MCF 10A (cell line): ENCODE measurements at regions not wholly inside any gene's neighbourhood (a gene's known extent, or its start where the extent isn't known, plus 50 kb on each side); places are given as distances from the start of the nearest gene placed in this dataset.

Source experiments
- BruUV-seq: library from RNA; stranded (reverse); fragments of 400-500 nt; replicated peaks from 2 replicates; lab custom pipeline; 2021; lab: Mats Ljungman, UMichigan
- CTCF ChIA-PET: fragments of 300-600 bp; sonication (Branson Sonifier 250); formaldehyde crosslinking; extraction: SDS; loops from one replicate; lab custom pipeline; 2021; ENCODE audit warnings: antibody characterized with exemption, inconsistent platforms; lab: Yijun Ruan, JAX
- POLR2A ChIA-PET: fragments of 300-600, 350-650 bp; sonication (Branson Sonifier 250); formaldehyde crosslinking; extraction: SDS; loops from one replicate; lab custom pipeline; 2020; ENCODE audit warnings: antibody characterized with exemption, inconsistent platforms; lab: Yijun Ruan, JAX
- DNase-seq: peaks from one replicate; pipeline ENCODE4 v3.0.0-alpha.2; 2018; ENCODE audit not compliant: unreplicated experiment
- H3K27ac Mint-ChIP-seq: one replicate; pipeline ENCODE4 v1.8.0; 2022; ENCODE audit warnings: mild to moderate bottlenecking, low read depth, mixed read lengths; ENCODE audit not compliant: unreplicated experiment
- H3K27me3 Mint-ChIP-seq: one replicate; pipeline ENCODE4 v1.8.0; 2022; ENCODE audit warnings: mixed read lengths; ENCODE audit not compliant: insufficient read depth, unreplicated experiment
- H3K36me3 Mint-ChIP-seq: one replicate; pipeline ENCODE4 v1.8.0; 2022; ENCODE audit warnings: mild to moderate bottlenecking, moderate library complexity, mixed read lengths; ENCODE audit not compliant: insufficient read depth, unreplicated experiment
- H3K4me1 Mint-ChIP-seq: one replicate; pipeline ENCODE4 v1.8.0; 2022; ENCODE audit warnings: mixed read lengths; ENCODE audit not compliant: insufficient read depth, unreplicated experiment
- H3K4me3 Mint-ChIP-seq: one replicate; pipeline ENCODE4 v1.8.0; 2022; ENCODE audit warnings: mild to moderate bottlenecking, moderate library complexity, mixed read lengths; ENCODE audit not compliant: unreplicated experiment
- H3K9me3 Mint-ChIP-seq: one replicate; pipeline ENCODE4 v1.8.0; 2022; ENCODE audit warnings: mixed read lengths; ENCODE audit not compliant: unreplicated experiment
- CTCF ChIP-seq: fragments of 200-600 bp; IDR thresholded peaks from one replicate; pipeline ENCODE4 v1.8.0; 2022; ENCODE audit warnings: antibody characterized with exemption, mild to moderate bottlenecking; ENCODE audit not compliant: unreplicated experiment
- intact Hi-C: fragments of 100-400 bp; cut with micrococcal nuclease; formaldehyde crosslinking; loops from 2 replicates; pipeline ENCODE4 v1.14.1; 2022

DNA sequence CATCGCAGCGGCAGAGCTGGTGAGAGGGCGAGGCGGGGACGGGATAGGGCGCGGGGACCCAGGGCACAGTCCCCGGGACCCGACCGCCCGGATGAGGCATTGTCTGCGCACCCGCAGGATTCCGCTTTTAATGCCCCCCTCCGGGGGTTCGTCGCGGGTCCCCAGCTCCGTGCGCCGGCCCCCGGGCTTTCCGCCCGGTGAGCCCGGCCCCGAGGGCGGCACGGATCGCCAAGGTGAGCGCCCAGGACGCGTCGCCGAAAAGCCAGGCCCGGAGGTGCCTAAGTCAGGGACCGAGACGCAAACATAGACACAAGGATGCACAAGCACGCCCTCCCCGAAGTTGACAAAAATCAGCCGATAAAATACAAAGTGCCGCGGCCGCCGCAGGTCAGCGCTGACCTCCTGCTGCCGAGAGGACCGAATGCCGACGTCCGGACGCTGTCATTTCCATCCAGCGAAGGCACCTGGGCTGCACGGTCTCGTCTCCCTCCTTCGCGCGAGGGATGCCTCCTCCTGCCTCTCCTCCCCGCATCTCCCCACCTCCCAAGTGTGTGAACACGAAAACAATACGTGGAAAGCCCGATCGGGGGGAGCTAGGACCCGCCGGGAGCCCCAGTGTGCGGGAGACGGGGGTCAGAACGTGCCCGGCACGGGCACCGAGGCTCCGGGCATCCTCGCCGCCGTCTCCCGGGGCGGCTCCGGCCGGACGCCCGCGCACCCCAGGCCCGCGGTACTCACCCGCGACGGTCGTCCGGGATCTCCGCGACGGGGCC lies 101.1 kb upstream of the SOD1 start:
- POLR2A ChIA-PET: interaction anchor here (0.6 to 1.4 kb wide), 10 partner anchors 11 to 386 kb away, joined by 3 to 4 read pairs (median 3); partner anchors contain the start of gene TIAM1
- no peaks in the 10 kb centered on the region for H3K36me3 Mint-ChIP-seq
- peak overlapping the region; percentile 78 for H3K4me3 Mint-ChIP-seq
- H3K27ac Mint-ChIP-seq: no peak overlapping the region
- no peaks in the 10 kb centered on the region for H3K27me3 Mint-ChIP-seq
- CTCF ChIA-PET: interaction anchor here (0.6 to 3.0 kb wide), 13 partner anchors 10 to 967 kb away, joined by 3 to 17 read pairs (median 3); no protein-coding TSS in a partner anchor
- intact Hi-C loops: loop anchor here (5.0 kb wide), 1 partner anchor 216 kb away; the partner anchor contains the start of gene TIAM1
- peak; percentile 14 for DNase-seq
- peaks cover 5% of the 10 kb centered on the region for H3K4me1 Mint-ChIP-seq
- H3K9me3 Mint-ChIP-seq: no peaks in the 10 kb centered on the region
- BruUV-seq: no TSS peak
- no peak for TF ChIP-seq CTCF

GRCh38 chr21:31557421-31558188 lies 101.9 kb upstream of the SOD1 start:
- TF ChIP-seq CTCF: no peak
- no peaks in the 10 kb centered on the region for H3K27me3 Mint-ChIP-seq
- no peaks in the 10 kb centered on the region for H3K9me3 Mint-ChIP-seq
- no peak for DNase-seq
- no peak overlapping the region for H3K27ac Mint-ChIP-seq
- no TSS peak for BruUV-seq
- H3K36me3 Mint-ChIP-seq: no peaks in the 10 kb centered on the region
- H3K4me1 Mint-ChIP-seq: peaks cover 5% of the 10 kb centered on the region
- intact Hi-C loops: loop anchor here (5.0 kb wide), 1 partner anchor 215 kb away; the partner anchor contains the start of gene TIAM1
- ChIA-PET CTCF (interaction anchor here (0.7 kb wide), 1 partner anchor 968 kb away, joined by 3 read pairs; no protein-coding TSS in a partner anchor), POLR2A (no interaction called here)
- H3K4me3 Mint-ChIP-seq: peak overlapping the region; percentile 44

GRCh38 chr21:31556662-31557061 lies 102.8 kb upstream of the SOD1 start:
- Mint-ChIP-seq H3K36me3 (no peaks in the 10 kb centered on the region), H3K9me3 (no peaks in the 10 kb centered on the region), H3K27me3 (no peaks in the 10 kb centered on the region), H3K27ac (no peak overlapping the region), H3K4me3 (no peak overlapping the region), H3K4me1 (peaks cover 5% of the 10 kb centered on the region)
- no TSS peak for BruUV-seq
- ChIA-PET CTCF (interaction anchor here (0.9 kb wide), 1 partner anchor 24 kb away, joined by 5 read pairs; no protein-coding TSS in a partner anchor), POLR2A (no interaction called here)
- no peak for TF ChIP-seq CTCF
- DNase-seq: no peak
- intact Hi-C loops: loop anchor here (5.0 kb wide), 1 partner anchor 214 kb away; the partner anchor contains the start of gene TIAM1

- peaks cover 5% of the 10 kb centered on the region for H3K4me1 Mint-ChIP-seq
- H3K27ac Mint-ChIP-seq: no peak overlapping the region
- H3K27me3 Mint-ChIP-seq: no peaks in the 10 kb centered on the region
- H3K9me3 Mint-ChIP-seq: no peaks in the 10 kb centered on the region
- intact Hi-C loops: loop anchor here (5.0 kb wide), 1 partner anchor 213 kb away; the partner anchor contains the start of gene TIAM1
- BruUV-seq: no TSS peak
- no peaks in the 10 kb centered on the region for H3K36me3 Mint-ChIP-seq
- H3K4me3 Mint-ChIP-seq: no peak overlapping the region
- ChIA-PET POLR2A (no interaction called here), CTCF (no interaction called here)
- TF ChIP-seq CTCF: no peak
- no peak for DNase-seq
Measured at GRCh38 chr21:31555741-31556191, 103.7 kb upstream of the SOD1 start.
